GM12874 (cell line): ENCODE measurements at regions not wholly inside any gene's neighbourhood (a gene's known extent, or its start where the extent isn't known, plus 50 kb on each side); places are given as distances from the start of the nearest gene placed in this dataset.

ENCODE experiments used
- TF ChIP-seq, protein P1 (sequence below): IDR thresholded peaks from 2 replicates; pipeline ENCODE4 v1.5.1; 2011; ENCODE audit warnings: low read depth, mild to moderate bottlenecking, control low read depth, low read length, moderate library complexity; ENCODE audit not compliant: insufficient read depth

DNA sequence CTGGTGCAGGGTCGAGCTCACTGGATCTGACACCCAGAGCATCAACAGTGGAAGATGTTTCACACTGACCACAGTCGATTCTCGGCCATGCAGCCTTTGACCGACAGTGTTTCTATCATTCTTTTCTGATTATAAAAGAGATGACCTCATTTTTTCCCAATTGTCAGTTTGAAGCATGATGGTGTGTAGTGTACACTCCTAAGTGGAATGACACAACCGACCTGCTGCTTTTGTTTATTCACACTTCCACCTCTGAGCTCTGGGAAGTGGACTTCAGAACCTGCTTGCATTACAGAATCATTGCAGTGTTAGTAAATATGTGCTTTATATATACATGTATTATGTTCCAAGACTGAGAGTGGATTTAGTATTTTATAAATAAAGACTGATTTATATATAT, 128.6 kb downstream of the IRX2 start:
- TF ChIP-seq, protein P1, sequence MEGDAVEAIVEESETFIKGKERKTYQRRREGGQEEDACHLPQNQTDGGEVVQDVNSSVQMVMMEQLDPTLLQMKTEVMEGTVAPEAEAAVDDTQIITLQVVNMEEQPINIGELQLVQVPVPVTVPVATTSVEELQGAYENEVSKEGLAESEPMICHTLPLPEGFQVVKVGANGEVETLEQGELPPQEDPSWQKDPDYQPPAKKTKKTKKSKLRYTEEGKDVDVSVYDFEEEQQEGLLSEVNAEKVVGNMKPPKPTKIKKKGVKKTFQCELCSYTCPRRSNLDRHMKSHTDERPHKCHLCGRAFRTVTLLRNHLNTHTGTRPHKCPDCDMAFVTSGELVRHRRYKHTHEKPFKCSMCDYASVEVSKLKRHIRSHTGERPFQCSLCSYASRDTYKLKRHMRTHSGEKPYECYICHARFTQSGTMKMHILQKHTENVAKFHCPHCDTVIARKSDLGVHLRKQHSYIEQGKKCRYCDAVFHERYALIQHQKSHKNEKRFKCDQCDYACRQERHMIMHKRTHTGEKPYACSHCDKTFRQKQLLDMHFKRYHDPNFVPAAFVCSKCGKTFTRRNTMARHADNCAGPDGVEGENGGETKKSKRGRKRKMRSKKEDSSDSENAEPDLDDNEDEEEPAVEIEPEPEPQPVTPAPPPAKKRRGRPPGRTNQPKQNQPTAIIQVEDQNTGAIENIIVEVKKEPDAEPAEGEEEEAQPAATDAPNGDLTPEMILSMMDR = no peak

DNA sequence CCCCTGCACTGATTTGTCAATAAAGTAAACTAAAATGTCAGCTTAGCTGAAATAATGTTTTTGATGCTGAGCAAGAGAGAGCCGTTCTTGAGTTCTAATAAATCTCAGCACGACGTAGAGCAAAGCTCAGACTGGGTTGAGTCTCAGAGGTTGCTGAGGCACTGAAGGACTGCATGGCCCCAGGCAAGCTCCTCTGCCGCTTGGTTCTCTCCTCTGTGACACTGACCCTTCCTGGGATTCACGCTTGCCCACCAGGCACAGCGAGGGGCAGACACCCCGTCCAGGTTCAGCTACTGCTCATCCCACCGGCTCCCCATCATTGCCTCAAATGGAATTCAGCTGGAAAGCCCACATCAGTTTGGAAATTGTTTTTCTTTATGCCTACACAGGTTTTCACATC, 129.8 kb downstream of the IRX2 start:
- TF ChIP-seq, protein P1 = no peak

DNA sequence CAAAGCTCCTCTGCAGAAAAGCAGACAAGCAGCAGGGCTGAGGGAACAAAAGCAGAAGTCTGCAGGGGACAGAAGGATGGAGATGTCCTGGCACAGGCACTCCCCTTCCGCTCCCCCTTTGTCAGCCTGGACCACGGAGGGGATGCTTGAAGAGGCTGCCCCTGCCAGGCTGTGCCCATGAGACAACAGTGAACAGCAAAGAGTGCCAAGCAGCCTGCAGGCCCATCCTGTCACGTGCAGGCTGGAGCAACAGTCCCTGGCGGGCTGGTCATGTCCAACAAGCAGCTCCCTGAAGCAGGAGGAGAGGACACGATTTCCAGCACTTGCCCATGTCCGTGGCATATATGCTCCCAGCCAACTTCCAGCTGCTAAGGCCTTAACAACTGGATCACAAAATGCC, 132.3 kb downstream of the IRX2 start:
- TF ChIP-seq, protein P1 = no peak

DNA sequence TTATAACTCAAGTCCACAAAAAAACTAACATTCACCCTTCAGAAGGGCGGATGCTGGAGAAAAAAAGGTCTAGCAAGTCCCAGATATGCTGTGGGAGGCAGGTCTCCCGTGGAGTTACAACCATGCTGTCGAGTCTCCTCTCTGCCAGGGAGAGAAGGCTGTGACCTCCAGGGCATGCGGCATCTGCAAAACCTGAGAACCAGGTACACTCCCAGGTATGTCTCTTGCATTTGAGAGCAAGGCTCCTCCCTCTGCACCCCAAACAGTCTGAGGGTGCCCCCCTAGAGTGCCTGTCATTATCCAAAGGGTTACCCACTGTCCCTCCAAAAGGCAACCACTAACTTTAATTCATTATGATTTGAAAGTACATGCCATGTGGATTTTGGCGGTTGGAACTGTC, 134.0 kb downstream of the IRX2 start:
- TF ChIP-seq, protein P1 = no peak

DNA sequence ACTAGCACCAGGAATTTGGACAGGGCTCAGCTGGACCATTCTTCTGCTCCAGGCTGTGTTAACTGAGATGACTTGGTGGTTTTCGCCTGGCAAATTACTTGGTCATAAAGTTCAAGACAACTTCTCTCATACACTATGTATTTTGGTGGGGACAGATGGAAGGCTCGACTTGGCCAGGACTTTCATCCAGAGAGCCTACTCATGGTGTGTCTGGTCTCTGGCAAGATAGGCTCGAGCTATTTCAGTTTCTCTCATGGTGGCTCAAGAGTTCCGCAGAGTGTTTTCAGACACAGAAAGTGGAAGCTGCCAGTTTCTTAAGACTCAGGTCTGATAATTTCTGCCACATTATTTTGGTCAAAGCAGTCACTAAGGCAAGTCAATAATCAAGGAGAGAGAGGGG, 135.6 kb downstream of the IRX2 start:
- TF ChIP-seq, protein P1 = no peak

DNA sequence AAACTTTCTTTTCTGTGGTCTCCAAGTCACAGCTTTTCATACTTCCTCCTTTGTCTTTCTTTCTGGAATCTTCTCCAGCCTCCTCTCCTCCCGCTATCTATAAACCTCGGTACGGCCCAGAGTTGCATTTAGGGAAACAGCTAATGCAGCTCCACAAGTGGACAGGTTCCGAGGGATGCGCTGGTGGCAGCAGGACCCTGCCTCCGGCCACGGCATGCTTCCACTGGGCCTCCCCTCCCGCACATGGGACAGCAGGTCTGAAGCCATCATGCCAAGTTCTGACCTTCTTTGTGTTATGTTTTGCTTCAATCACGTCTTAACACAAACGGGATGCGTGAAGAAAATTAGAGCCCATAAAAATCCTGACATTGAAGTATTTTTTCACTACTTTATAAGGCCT, 136.9 kb downstream of the IRX2 start:
- TF ChIP-seq, protein P1 = no peak

DNA sequence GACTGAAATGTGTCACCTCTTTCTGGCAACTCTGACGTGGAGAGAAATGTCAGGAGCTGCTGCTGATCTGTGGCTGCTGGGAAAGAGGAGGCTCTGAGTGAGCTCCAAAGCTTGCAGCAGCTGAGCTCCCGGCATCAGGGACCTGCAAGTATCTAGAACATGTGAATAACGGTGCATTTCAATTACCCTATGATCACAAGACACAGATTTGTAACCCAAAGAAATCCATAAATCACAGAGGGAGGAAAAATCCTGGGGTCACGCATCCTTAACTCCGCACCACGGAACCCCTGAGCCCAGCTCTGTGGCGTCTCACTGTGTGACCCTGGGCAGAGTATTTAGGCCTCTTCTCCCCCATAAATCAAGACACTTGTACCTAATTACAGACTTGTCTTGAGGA, 139.8 kb downstream of the IRX2 start:
- TF ChIP-seq, protein P1 = no peak

DNA sequence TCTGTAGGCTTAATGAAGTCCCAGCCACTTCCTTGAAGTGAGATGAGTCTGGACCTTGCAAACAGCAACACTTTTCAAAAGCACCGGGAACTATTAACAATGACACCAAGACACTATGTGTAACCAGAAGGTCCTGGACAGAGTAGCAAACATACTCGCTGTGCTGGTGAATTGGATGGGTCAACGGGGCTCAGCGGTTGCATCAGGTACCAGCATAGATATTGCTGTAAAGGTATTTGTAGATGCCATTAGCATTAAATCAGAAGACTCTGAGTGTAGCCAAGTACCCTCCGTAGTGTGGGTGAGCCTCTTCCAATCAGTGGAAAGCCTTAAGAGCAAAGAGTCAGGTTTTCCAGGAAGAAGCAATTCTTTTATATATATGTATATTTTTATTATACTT, 140.5 kb downstream of the IRX2 start:
- TF ChIP-seq, protein P1 = no peak
